Fibroblast of lung (primary cell): ENCODE measurements at regions not wholly inside any gene's neighbourhood (a gene's known extent, or its start where the extent isn't known, plus 50 kb on each side); places are given as distances from the start of the nearest gene placed in this dataset.

Experiments used
- DNase-seq, 2 donors: peaks; one replicate each; pipeline versions ENCODE4 v3.0.0 to v3.0.0-alpha.2; 2010; ENCODE audit warnings: low read depth in 2 of 2
- H2AFZ ChIP-seq: 2 replicates; pipeline ENCODE4 v1.5.1; 2012; ENCODE audit warnings: low read length, control low read depth, inconsistent platforms
- H3K27ac ChIP-seq: 2 replicates; pipeline ENCODE4 v1.5.1; 2011; ENCODE audit warnings: low read length, control low read depth; ENCODE audit not compliant: insufficient read depth
- H3K27me3 ChIP-seq: 2 replicates; pipeline ENCODE4 v1.5.1; 2011; ENCODE audit warnings: mild to moderate bottlenecking, low read length; ENCODE audit not compliant: control insufficient read depth, insufficient read depth
- H3K36me3 ChIP-seq: 2 replicates; pipeline ENCODE4 v1.5.1; 2011; ENCODE audit warnings: low read length; ENCODE audit not compliant: control insufficient read depth, insufficient read depth
- H3K4me1 ChIP-seq: 2 replicates; pipeline ENCODE4 v1.5.1; 2011; ENCODE audit warnings: low read length; ENCODE audit not compliant: control insufficient read depth, insufficient read depth; ENCODE audit errors: extremely low read depth
- H3K4me2 ChIP-seq: 2 replicates; pipeline ENCODE4 v1.5.1; 2011; ENCODE audit warnings: low read length, control low read depth; ENCODE audit not compliant: insufficient read depth; ENCODE audit errors: extremely low read depth
- H3K4me3 ChIP-seq, 4 experiments: fragments of 200-600 bp in 1 of 4; sonication (generic) in 1 of 4; replicated peaks in 1 of 4; 2 replicates each; pipeline ENCODE4 v1.5.1; 2011 to 2016; ENCODE audit warnings: low read length in 4 of 4, low read depth in 3 of 4, mild to moderate bottlenecking in 3 of 4, control low read depth in 2 of 4, inconsistent platforms in 1 of 4, mixed read lengths in 1 of 4; ENCODE audit not compliant: insufficient read depth in 1 of 4; ENCODE audit errors: control extremely low read depth in 1 of 4
- H3K79me2 ChIP-seq: 2 replicates; pipeline ENCODE4 v1.5.1; 2012; ENCODE audit warnings: mild to moderate bottlenecking, low read length, inconsistent platforms; ENCODE audit not compliant: control insufficient read depth, insufficient read depth
- H3K9ac ChIP-seq: 2 replicates; pipeline ENCODE4 v1.5.1; 2011; ENCODE audit warnings: mild to moderate bottlenecking, low read length, control low read depth; ENCODE audit not compliant: insufficient read depth
- H3K9me3 ChIP-seq: 2 replicates; pipeline ENCODE4 v1.5.1; 2012; ENCODE audit warnings: low read depth, low read length; ENCODE audit not compliant: control insufficient read depth, insufficient read depth
- H4K20me1 ChIP-seq: 2 replicates; pipeline ENCODE4 v1.5.1; 2011; ENCODE audit warnings: low read length; ENCODE audit not compliant: control insufficient read depth, insufficient read depth; ENCODE audit errors: extremely low read depth
- EZH2 ChIP-seq: IDR thresholded peaks from 2 replicates; pipeline ENCODE4 v1.5.1; 2012; ENCODE audit warnings: low read length, control low read depth, mild to moderate bottlenecking; ENCODE audit errors: missing control alignments
- TF ChIP-seq, protein P1 (sequence below), 2 donors: IDR thresholded peaks in 1 of 2; conservative IDR thresholded peaks in 1 of 2; 1 replicate in 1 of 2; 2 replicates in 1 of 2; pipeline ENCODE4 v1.5.1; 2011 to 2012; ENCODE audit warnings: low read length in 2 of 2, control low read depth in 1 of 2, inconsistent platforms in 1 of 2, low read depth in 1 of 2, mild to moderate bottlenecking in 1 of 2

DNA sequence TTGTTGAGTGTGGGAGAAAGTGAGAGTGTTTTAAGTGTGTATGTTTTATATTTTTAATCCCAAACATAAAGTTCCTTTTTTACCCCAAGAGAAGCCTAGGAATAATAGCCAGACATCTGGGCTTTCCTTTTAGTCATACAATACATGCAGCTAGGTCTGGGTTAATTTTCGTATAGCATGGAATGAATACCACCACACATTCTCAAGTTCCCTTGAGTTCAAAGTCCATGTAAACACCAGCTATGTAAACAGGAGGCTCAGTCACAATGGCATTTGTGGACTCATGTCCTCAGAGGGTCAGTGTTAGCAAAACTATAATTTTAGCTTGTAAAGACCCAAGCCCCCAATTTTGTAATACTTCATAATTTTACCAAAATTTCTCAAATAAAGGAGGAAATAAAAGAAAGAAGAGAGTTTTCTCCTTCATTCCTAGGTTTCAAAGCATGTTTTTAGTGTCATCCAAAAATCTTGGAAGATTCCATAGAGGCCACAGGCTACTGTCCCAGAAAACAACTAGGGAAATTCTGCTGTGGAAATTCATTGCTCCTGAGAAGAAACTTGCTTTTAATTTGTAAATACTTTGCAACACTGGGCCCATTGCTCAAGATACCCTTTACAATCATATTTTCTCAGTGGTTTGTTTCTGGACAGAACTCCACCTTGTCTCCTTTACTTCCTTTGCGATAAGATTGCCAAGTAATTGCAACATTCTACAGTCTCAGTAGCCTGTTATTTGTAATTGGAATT is 671.2 kb downstream of the COL12A1 start:
- DNase-seq = peak; percentile 54 to 72
- H2AFZ ChIP-seq = no peak overlapping the region
- peaks cover 3% of the 10 kb centered on the region for H3K4me1 ChIP-seq
- no peaks in the 10 kb centered on the region for H3K9me3 ChIP-seq
- peak overlapping the region; percentile 27 for H3K27ac ChIP-seq
- TF ChIP-seq, protein P1, sequence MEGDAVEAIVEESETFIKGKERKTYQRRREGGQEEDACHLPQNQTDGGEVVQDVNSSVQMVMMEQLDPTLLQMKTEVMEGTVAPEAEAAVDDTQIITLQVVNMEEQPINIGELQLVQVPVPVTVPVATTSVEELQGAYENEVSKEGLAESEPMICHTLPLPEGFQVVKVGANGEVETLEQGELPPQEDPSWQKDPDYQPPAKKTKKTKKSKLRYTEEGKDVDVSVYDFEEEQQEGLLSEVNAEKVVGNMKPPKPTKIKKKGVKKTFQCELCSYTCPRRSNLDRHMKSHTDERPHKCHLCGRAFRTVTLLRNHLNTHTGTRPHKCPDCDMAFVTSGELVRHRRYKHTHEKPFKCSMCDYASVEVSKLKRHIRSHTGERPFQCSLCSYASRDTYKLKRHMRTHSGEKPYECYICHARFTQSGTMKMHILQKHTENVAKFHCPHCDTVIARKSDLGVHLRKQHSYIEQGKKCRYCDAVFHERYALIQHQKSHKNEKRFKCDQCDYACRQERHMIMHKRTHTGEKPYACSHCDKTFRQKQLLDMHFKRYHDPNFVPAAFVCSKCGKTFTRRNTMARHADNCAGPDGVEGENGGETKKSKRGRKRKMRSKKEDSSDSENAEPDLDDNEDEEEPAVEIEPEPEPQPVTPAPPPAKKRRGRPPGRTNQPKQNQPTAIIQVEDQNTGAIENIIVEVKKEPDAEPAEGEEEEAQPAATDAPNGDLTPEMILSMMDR (conservative IDR thresholded peaks at IDR 0.05 in 1 of 2, IDR thresholded peaks at IDR 0.05 in 1 of 2; ENCODE audit: low read depth in 1 of 2, low read length in 2 of 2) = no peak
- no peak for TF ChIP-seq EZH2
- no peaks in the 10 kb centered on the region for H3K79me2 ChIP-seq
- peak overlapping the region; percentile 51 for H3K4me2 ChIP-seq
- H4K20me1 ChIP-seq = no peaks in the 10 kb centered on the region
- no peaks in the 10 kb centered on the region for H3K27me3 ChIP-seq
- H3K9ac ChIP-seq = no peak overlapping the region
- H3K4me3 ChIP-seq = no peak overlapping the region
- no peaks in the 10 kb centered on the region for H3K36me3 ChIP-seq

DNA sequence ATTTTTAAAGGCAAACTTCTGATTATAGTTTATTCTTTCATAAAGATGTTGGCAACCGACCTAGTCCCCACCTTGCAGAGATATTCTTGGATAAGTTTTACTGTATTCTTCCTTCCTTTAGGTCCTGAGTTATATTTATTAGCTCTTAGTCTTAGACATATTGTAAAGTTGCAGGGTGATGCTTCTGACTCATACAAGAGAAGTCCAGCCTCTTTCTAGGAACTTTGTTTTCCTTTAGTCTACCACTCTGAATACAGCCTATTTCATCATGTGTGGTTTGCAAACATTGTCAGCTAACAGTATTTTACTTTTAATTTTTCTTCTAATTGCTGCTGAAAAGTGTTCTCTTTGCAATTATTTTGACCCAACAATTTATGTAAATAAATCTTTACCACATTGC is 686.7 kb downstream of the COL12A1 start:
- DNase-seq = peak; percentile 56 to 86
- Histone ChIP-seq H4K20me1 (no peaks in the 10 kb centered on the region), H3K79me2 (no peaks in the 10 kb centered on the region), H3K27me3 (no peaks in the 10 kb centered on the region), H3K4me1 (no peaks in the 10 kb centered on the region), H3K36me3 (no peaks in the 10 kb centered on the region), H2AFZ (no peak overlapping the region), H3K27ac (no peak overlapping the region), H3K4me3 (no peak overlapping the region), H3K9ac (no peak overlapping the region), H3K4me2 (no peak overlapping the region), H3K9me3 (no peaks in the 10 kb centered on the region)
- TF ChIP-seq, protein P1 (conservative IDR thresholded peaks at IDR 0.05 in 1 of 2, IDR thresholded peaks at IDR 0.05 in 1 of 2; ENCODE audit: low read depth in 1 of 2, low read length in 2 of 2) = no peak
- TF ChIP-seq EZH2 = no peak

DNA sequence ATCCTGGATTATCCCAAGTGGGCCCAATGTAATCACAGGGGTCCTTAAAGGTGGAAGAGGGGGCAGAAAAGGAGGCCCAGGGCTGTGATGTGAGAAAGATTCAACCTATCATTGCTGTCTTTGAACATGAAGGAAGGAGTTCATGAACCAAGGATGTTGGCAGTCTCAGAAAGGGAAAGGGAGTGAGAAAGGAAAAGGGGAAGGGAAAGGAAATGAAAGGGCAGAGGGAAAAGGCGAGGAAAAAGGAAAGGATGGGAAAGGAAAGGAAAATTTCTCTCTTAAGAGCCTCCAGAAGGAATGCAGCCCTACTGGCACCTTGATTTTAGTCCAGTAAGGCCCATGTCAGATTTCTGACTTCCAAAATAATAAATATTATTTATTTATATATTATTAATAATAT is 687.8 kb downstream of the COL12A1 start:
- TF ChIP-seq, protein P1 (conservative IDR thresholded peaks at IDR 0.05 in 1 of 2, IDR thresholded peaks at IDR 0.05 in 1 of 2; ENCODE audit: low read depth in 1 of 2, low read length in 2 of 2) = no peak
- no peak for TF ChIP-seq EZH2
- Histone ChIP-seq H3K4me2 (no peak overlapping the region), H3K9me3 (no peaks in the 10 kb centered on the region), H3K79me2 (no peaks in the 10 kb centered on the region), H3K27ac (no peak overlapping the region), H3K4me1 (no peaks in the 10 kb centered on the region), H3K4me3 (no peak overlapping the region), H4K20me1 (no peaks in the 10 kb centered on the region), H2AFZ (no peak overlapping the region), H3K36me3 (no peaks in the 10 kb centered on the region), H3K27me3 (no peaks in the 10 kb centered on the region), H3K9ac (no peak overlapping the region)
- no peak for DNase-seq
